Gastrocnemius medialis (tissue), 4 donors: ENCODE measurements at regions not wholly inside any gene's neighbourhood (a gene's known extent, or its start where the extent isn't known, plus 50 kb on each side); places are given as distances from the start of the nearest gene placed in this dataset.

Source experiments
- ATAC-seq, 2 donors: fragments of 150-250 bp; one replicate each; pipeline ENCODE4 v1.9.1; 2016
- DNase-seq, 2 donors: peaks; one replicate each; pipeline ENCODE4 v3.0.0-alpha.2; 2019
- H3K27ac ChIP-seq, 4 donors: fragments of 200-600 bp; sonication (generic); 1 replicate in 1 of 4; 2 replicates in 3 of 4; pipeline ENCODE4 v1.5.1; 2016 to 2018; ENCODE audit warnings: mild to moderate bottlenecking in 2 of 4, moderate library complexity in 1 of 4
- H3K27me3 ChIP-seq, 3 donors: fragments of 200-600 bp; sonication (generic) in 2 of 3; 1 replicate in 1 of 3; 2 replicates in 2 of 3; pipeline versions ENCODE4 v1.5.1 to v1.6.0; 2016 to 2019; ENCODE audit warnings: mild to moderate bottlenecking in 1 of 3, moderate library complexity in 1 of 3
- H3K36me3 ChIP-seq, 2 donors: fragments of 200-600 bp; sonication (generic) in 1 of 2; one replicate each; pipeline ENCODE4 v1.5.1; 2017 to 2018
- H3K4me1 ChIP-seq, 2 donors: fragments of 200-600 bp; sonication (generic) in 1 of 2; one replicate each; pipeline ENCODE4 v1.5.1; 2016 to 2017; ENCODE audit warnings: mild to moderate bottlenecking in 2 of 2
- H3K4me3 ChIP-seq, 4 donors: fragments of 200-600 bp; sonication (generic) in 3 of 4; 1 replicate in 1 of 4; 2 replicates in 3 of 4; pipeline ENCODE4 v1.5.1; 2016 to 2019; ENCODE audit warnings: mild to moderate bottlenecking in 2 of 4
- H3K9me3 ChIP-seq, 3 donors: fragments of 200-600 bp; sonication (generic) in 2 of 3; 1 replicate in 1 of 3; 2 replicates in 2 of 3; pipeline ENCODE4 v1.5.1; 2016 to 2019
- CTCF ChIP-seq, 5 experiments: fragments of 450-650 bp in 3 of 5; fragments of 200-600 bp in 2 of 5; sonication (generic) in 2 of 5; IDR thresholded peaks in 4 of 5; conservative IDR thresholded peaks in 1 of 5; 1 replicate in 4 of 5; 2 replicates in 1 of 5; pipeline ENCODE4 v1.5.1; 2016 to 2019; ENCODE audit warnings: antibody characterized with exemption in 5 of 5, mild to moderate bottlenecking in 3 of 5, moderate library complexity in 3 of 5
- POLR2A ChIP-seq, 2 donors: fragments of 450-650 bp; IDR thresholded peaks; one replicate each; pipeline ENCODE4 v1.6.1; 2017; ENCODE audit warnings: antibody characterized with exemption in 2 of 2, mild to moderate bottlenecking in 2 of 2, moderate library complexity in 2 of 2
- in situ Hi-C, 4 donors: fragments of 200-750 bp; cut with MboI; loops; one replicate each; pipeline versions ENCODE4 v1.15.0 to v1.8.0; 2017; ENCODE audit warnings: low sequenced_read_pairs in 4 of 4
- intact Hi-C: fragments of 100-400 bp; cut with DNase I; formaldehyde crosslinking; loops from one replicate; pipeline ENCODE4 v1.15.1; 2023; ENCODE audit warnings: low total_unique reads

DNA sequence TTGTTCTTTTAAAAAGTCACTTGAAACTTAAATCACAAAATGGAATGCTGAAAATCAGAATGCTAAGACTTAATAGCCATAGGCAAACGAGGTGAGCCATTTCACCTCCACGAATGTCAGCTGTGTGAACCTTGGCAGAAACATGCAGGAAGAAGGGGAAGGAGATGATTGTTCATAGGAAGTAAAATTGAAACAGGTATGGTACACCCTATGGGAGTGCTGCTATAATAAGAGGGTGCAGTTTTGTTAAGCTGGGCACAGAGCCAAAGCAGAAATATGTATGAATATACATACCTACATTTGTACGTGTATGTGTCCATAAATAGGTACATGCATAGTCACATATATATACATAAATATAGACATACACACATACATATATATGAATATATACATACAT lies 51.0 kb upstream of the SPINK5 start:
- no peaks in the 10 kb centered on the region for H3K9me3 ChIP-seq
- DNase-seq: no peak
- no peaks in the 10 kb centered on the region for H3K36me3 ChIP-seq
- no peaks in the 10 kb centered on the region for H3K4me1 ChIP-seq
- no peaks in the 10 kb centered on the region for H3K27me3 ChIP-seq
- H3K4me3 ChIP-seq: no peak overlapping the region
- ATAC-seq: no peak
- in situ Hi-C loops (no loop called here), intact Hi-C loops (no loop called here)
- H3K27ac ChIP-seq: no peak overlapping the region
- no peak for TF ChIP-seq POLR2A (IDR thresholded peaks at IDR 0.05)
- TF ChIP-seq CTCF (IDR thresholded peaks at IDR 0.05 in 4 of 5, conservative IDR thresholded peaks at IDR 0.05 in 1 of 5): no peak

- DNase-seq: no peak
- Histone ChIP-seq H3K4me1 (no peaks in the 10 kb centered on the region), H3K9me3 (no peaks in the 10 kb centered on the region), H3K36me3 (no peaks in the 10 kb centered on the region), H3K27ac (no peak overlapping the region), H3K27me3 (no peaks in the 10 kb centered on the region), H3K4me3 (no peak overlapping the region)
- no peak for ATAC-seq
- intact Hi-C loops (no loop called here), in situ Hi-C loops (no loop called here)
- TF ChIP-seq CTCF (IDR thresholded peaks at IDR 0.05 in 4 of 5, conservative IDR thresholded peaks at IDR 0.05 in 1 of 5) (no peak), POLR2A (IDR thresholded peaks at IDR 0.05) (no peak)
Observed at GRCh38 chr5:148011398-148012137, 52.2 kb upstream of the SPINK5 start.

DNA sequence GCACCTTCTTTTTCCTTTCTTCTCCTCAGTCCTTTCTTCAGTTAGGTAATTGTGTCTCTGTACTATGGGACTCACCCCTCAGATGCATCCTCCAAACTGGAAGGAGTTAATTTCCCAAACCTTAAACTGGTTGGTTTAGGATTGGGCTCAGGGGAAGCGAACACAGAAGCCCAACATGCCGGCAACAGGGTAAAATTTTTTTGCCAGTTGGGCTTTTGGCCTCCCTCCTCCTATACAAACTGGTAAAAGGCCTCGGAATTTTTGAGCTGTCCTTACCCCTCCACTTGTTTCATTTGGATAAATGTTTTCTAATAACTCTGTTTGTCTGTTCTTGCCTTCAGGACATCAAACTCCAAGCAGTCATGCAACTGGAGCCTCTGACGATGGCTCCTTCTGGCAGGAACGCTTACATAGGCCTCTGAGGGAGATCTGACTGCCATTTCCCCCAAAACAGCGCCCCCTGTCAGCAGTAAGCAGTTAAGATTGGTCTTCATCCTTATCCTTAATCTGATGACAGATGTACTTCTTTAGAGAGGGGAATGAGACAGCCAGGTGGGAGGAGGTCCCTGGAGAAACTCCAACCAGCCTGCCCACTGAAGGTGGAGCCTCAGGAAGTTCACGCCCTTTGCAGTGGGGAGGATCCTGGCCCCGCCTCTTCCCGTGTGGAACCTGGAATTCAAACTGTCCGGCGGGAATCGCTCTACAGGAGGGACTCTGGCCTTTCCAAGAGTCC lies 57.8 kb upstream of the SPINK5 start:
- Histone ChIP-seq H3K4me3 (no peak overlapping the region), H3K4me1 (no peaks in the 10 kb centered on the region), H3K9me3 (no peaks in the 10 kb centered on the region), H3K36me3 (no peaks in the 10 kb centered on the region), H3K27ac (no peak overlapping the region), H3K27me3 (no peaks in the 10 kb centered on the region)
- intact Hi-C loops (no loop called here), in situ Hi-C loops (no loop called here)
- DNase-seq: no peak
- no peak for ATAC-seq
- no peak for TF ChIP-seq CTCF (IDR thresholded peaks at IDR 0.05 in 4 of 5, conservative IDR thresholded peaks at IDR 0.05 in 1 of 5)

DNA sequence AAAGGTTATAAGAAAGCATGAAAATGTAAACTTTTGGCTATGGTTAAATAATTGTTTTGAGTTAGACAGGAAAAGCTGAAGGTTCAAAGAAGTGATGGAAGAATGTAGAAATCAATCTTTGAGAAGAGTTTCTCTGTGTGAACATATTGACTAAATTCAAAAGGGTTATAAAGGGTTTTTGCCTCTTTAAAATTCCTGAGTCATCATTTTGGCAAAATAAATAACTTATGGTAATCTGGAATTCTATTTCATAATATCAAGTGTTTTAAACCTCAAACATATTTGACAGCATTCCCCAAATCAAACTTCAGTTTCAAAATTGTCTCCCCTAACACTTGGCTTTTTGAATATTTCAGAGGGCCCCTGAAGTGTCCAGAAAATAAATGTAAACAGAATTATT lies 60.6 kb upstream of the SPINK5 start:
- no peaks in the 10 kb centered on the region for H3K9me3 ChIP-seq
- intact Hi-C loops: no loop called here
- no peak overlapping the region for H3K4me3 ChIP-seq
- no peak overlapping the region for H3K27ac ChIP-seq
- DNase-seq (no peak), ATAC-seq (no peak)
- H3K36me3 ChIP-seq: no peaks in the 10 kb centered on the region
- no peak for TF ChIP-seq CTCF (IDR thresholded peaks at IDR 0.05 in 4 of 5, conservative IDR thresholded peaks at IDR 0.05 in 1 of 5)
- no peak for TF ChIP-seq POLR2A (IDR thresholded peaks at IDR 0.05)
- H3K4me1 ChIP-seq: no peaks in the 10 kb centered on the region
- no peaks in the 10 kb centered on the region for H3K27me3 ChIP-seq
- in situ Hi-C loops: no loop called here
